Right lobe of liver (tissue), 4 donors: ENCODE measurements at regions not wholly inside any gene's neighbourhood (a gene's known extent, or its start where the extent isn't known, plus 50 kb on each side); places are given as distances from the start of the nearest gene placed in this dataset.

ENCODE experiments used
- POLR2A ChIP-seq: fragments of 450-650 bp; IDR thresholded peaks from one replicate; pipeline ENCODE4 v1.6.1; 2017; ENCODE audit warnings: antibody characterized with exemption, mild to moderate bottlenecking
- TF ChIP-seq, protein P1 (sequence below), 4 donors: fragments of 200-600 bp in 3 of 4; fragments of 450-650 bp in 1 of 4; IDR thresholded peaks; one replicate each; pipeline versions ENCODE4 v1.5.1 to v1.8.0; 2016 to 2022; ENCODE audit warnings: antibody characterized with exemption in 4 of 4, mild to moderate bottlenecking in 2 of 4
- donor health status: DM: no; HTN: no; CAD: no.
- donor health status: DM: no; HTN: no; CAD: no.
- donor health status: DM: no; HTN: yes; CAD: no.

DNA sequence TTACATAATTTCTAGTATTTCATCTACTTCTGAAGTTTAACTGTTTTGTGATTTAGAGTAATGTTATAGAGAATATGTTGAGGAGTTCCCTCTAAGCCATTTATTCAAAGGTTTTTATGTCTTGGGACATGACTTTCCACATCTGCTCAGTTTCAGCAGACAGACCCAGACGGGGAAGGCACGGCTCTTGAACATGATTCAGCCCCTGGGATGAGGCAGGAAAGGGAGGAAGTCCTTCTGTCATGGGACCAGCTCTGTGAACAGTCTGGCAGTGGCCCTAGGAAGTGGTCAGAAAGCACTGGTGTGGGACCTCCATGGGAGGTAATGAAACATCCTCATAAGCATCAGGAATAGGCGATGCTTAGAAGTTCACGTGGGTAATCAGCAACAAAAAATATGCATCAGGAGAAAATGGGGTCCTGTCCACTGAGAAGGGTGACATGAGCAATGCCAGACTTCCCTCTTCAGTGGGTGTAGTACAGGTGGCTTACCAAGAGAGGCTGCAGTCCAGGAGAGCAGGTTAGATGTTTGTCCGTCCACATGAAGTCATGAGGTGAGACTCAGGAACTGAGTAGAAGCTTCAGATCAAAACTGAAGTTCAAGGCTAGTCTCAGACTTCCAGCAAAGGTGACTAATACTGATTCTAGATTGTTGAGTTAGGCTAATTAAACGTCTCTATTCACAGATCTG, 248.5 kb downstream of the IPO8 start:
- TF ChIP-seq, protein P1, sequence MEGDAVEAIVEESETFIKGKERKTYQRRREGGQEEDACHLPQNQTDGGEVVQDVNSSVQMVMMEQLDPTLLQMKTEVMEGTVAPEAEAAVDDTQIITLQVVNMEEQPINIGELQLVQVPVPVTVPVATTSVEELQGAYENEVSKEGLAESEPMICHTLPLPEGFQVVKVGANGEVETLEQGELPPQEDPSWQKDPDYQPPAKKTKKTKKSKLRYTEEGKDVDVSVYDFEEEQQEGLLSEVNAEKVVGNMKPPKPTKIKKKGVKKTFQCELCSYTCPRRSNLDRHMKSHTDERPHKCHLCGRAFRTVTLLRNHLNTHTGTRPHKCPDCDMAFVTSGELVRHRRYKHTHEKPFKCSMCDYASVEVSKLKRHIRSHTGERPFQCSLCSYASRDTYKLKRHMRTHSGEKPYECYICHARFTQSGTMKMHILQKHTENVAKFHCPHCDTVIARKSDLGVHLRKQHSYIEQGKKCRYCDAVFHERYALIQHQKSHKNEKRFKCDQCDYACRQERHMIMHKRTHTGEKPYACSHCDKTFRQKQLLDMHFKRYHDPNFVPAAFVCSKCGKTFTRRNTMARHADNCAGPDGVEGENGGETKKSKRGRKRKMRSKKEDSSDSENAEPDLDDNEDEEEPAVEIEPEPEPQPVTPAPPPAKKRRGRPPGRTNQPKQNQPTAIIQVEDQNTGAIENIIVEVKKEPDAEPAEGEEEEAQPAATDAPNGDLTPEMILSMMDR (IDR thresholded peaks at IDR 0.05): no peak
- TF ChIP-seq POLR2A: no peak
